ENCODE measurements at regions not wholly inside any gene's neighbourhood (a gene's known extent, or its start where the extent isn't known, plus 50 kb on each side); places are given as distances from the start of the nearest gene placed in this dataset.
"Not testable (repeated sequence)": the region's sequence is repeated elsewhere in the genome, so short reads cannot be mapped to it uniquely, and the experiment has no call there.

DNA sequence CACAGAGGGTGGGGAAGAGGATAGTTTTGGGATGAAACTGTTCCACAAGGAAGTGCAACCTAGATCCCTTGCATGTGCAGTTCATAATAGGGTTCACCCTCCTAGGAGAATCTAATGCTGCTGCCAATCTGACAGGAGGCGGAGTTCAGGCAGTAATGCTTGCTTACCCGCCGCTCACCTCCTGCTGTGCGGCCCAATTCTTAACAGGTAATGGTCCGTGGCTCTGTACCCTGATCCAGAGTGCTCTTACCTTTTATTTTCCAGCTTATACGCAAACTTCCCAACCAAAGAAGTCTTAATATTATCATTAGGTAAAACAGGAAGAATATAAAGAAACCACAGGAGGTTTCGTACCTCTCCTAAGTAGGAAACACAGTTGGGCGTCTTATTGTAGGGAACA lies 82.7 kb upstream of the CD302 start:
- DNase-seq, result no peak

DNA sequence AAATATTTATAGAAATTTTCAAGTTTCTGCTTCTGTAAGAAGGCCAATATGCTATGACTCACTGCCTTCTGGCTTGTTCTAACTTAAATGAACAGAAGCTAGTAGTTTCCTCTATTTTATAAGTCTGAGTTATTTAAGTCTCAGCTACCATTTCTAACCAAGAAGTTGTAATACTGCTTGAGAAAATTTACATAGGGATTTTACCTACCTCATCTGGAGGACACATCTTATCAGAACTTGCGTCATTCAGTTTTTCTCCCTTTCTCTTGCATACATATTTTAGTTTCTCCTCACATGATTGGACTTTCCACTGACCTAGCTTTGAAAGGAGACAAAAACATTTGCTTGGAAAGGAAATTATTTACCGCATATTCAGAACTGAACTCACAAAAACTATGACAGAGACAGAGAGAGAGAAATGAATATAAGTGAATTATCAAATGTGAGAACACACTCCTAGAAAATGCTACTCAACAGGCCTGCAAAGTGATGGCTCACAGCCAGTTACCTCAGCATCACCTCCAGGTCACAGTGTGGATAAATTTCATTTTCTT lies 81.1 kb upstream of the CD302 start:
- peak in 1 of 5 donors; percentile 63 for DNase-seq

DNA sequence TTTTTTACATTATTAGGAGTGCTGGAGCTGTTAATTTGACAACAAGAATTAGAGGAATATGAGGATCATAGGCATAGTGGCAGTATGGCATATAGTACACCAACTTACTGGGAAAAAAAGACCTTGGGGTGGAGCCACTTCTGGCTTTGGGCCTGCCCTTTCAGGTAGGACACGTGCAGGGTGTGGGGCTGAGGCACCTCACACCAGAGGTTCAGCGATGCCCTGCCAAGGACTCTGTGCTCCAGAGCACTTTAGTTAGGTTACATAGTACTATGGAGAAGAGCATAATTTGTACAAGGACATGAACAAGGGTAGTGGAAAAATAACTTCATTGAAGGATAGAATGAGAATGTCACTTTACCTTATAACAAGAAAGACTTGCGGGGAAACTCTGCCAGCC lies 77.1 kb upstream of the CD302 start:
- DNase-seq, result no peak

DNA sequence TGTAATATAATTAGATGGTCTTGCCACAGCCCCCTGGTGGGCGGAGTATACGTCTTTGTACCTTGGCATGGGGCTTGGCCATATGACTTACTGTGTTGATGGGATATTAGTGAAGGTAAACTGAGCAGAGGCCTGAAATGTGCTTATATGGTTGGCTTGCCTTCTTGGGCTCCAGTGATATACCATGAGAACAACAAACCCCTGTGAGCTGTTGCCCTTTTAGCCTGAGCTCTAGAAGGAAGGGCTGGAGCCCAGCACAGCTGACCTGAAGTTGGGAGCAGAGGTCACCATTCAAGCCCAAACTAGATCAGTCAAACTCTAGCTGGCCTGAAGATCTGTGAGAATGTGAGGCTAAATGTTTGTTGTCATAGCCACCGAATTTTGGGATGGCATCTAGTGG lies 75.2 kb upstream of the CD302 start:
- DNase-seq, result no peak

DNA sequence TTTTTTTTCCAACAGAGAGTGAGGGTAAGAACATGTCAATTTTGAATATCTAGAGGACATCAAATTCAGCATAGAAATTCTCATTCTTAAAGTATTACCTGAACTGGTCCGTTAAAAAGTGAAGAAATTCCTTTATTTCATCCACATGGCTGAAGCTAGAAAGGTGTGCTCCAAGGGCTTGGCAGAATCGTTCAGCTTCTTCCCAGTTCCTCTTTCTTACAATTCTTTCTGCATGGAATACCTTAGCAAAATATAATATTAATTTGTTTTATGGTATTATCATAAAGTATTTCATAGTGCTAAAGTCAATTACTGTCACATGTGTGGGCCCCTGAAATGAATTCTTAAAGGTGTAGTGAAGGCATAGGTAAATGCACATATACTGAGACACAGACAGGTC lies 74.3 kb upstream of the CD302 start:
- DNase-seq, result no peak

DNA sequence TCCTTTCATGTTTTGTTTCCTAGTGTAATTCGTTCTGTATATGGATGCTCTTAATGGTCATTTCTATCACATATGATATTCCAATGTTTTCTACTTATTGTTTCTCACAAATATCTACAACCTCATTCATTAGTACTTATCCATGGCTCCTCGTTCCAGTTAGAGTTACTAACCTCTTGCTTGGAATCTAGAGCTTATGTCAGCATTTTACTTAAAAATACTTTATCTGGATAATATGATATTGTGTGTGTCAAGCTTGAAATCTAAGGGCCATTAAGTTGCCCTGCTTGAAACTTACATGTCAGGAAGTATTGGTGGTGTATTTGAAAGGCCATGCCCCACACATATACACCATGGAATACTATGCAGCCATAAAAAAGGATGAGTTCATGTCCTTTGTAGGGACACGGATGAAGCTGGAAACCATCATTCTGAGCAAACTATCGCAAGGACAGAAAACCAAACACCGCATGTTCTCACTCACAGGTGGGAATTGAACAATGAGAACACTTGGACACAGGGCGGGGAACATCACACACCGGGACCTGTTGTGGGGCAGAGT lies 70.7 kb upstream of the CD302 start:
- not testable (repeated sequence) for DNase-seq

DNA sequence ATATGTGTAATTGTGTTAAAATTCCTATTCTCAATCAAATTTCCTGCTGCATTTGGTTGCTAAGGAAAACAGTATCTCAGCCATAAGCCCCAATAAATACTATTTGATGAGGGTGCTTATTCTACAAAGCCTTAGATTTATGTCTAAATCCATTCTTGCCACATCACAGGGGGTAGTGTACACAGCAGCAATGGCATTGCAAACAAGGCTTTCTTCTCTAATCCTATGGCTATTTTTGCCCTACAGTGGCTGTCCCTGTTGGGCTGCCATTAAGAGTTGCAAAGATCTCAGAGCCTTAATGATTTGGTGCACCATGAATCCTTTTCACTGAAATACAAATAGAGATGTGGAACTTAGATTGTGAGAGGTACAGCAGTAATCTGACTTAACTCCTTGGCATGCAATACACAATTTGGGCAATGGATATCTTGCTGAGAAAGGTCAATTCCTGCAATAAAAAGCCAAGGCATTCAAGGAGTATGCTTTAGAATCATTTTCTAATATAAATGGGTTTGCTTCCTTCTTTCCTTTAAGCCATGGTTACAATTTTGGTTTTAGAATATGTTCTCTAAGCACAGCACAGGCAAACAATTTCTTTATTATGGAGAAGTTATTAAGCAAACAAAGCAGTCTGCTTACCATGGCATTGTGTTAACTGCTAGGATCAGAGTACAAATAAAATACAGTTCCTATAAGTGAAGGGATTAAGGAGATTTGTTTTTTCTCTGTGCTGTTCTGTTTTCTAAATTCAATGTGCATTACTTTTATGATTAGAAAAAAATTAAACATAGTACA lies 69.8 kb upstream of the CD302 start:
- no peak for DNase-seq

DNA sequence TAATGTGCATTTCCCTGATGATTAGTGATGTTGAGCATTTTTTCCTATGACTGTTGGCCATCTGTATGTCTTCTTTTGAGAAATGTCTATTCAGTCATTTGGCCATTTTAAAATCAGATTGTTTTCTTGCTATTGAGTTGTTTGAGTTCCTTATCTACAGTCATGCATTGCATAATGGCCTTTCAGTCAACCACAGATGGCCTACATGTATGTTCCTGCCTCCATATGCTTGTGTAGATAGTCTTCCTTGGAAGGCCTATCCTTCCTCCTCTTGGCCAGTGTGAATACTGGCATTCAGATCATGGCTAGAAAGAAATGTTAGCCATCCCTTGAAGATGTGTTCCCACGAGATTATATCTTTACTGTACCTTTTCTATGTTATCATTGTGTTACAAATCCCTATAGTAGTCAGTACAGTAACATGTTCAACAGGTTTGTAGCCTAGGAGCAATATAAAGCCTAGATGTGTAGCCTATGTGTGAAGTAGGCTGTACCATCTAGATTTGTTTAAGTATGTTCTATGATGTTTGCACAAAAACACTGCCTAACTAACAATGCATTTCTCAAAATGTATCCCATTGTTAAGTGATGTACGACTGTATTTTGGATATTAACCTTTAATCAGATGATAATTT lies 65.6 kb upstream of the CD302 start:
- no peak for DNase-seq

DNA sequence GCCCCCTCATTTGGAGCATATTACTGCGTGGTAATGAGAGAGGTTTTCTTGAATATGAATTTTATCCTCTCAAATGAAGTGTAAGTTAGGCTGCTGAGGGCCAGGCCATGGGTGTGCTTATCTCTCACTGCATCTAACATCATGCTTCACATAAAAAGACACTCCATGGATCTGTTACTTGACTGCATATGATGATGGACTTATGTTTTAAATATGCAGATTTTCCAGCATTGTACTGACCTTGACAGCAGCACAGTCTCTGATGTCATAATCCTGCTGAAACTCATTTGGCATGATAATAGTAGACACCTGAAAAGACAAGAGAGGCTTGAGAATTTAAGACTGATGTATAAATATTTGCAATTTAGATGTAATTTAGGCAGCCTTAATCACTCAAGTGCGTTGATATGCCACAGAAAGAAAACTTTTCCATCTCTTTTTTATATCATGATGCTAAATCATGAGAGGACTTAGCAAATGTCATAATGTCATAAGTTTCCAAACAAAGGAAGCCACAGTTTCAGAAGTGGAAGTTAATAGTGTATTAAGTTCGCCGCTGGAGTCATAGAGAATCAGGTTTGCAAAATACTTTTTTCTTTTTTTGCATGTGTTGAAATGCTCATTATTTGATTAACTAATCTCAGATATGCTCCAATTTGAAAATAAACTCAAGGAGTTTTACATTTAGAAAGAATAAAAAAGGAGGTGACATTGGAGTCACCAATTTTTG lies 62.7 kb upstream of the CD302 start:
- DNase-seq, result no peak

DNA sequence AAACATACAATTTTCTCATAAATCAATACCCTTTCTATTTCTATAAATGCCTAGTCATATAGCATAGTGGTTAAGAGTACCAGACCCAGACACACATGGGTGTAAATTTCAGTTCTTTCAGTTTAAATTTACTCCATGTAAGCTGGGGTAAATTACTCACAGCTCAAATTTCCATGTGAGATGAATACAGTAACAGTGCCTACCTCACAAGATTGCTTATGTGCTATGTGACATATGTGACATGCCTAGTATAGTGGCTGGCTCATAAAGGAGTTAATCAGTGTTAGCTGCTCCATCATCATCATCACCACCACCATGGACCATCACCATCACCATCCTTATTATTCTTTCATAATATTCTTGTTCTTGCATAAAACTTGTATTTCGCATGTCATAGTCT lies 61.6 kb upstream of the CD302 start:
- no peak for DNase-seq

DNA sequence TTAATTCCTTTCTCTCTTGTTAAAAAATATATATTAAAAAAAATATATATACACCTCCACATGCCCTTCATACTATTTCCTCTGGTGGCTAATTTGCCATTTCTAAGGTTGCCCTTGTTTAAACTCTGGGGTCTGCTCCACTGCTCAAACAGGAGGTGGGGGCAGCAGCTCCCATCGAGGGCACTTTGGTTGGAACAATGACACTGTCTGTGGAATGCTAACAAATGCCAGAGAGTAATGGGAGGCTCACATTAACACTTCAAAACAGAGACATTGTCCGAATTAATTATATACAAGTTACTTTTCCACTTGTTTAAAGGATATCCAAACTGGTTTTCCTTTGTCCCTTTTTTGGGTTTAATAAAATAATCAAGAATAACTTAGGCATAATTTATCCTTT lies 58.8 kb upstream of the CD302 start:
- DNase-seq, result no peak

DNA sequence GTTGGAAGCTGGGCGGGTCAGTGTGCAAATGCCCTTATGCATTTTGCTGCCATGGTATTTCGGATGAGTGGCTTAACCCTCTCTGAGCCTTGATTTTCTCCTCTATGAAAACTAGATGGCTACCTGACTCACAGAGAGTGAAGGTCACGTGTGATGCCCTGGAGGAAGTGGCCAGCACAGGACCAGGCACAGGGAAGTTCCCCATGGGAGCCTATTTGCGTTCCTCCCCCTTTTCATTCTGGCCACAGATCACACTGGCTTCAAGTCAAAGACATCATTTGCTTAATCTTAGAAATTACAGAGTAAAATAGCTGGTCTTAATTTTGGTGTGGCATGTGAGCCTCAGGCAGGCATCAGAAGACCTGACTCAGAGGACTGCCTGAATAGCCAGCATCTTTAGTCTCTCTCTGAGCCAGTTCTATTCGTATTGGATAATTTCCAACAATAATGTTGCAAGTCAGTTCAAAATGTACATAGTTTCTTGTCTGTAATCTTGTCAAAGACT lies 57.6 kb upstream of the CD302 start:
- DNase-seq, result no peak

DNA sequence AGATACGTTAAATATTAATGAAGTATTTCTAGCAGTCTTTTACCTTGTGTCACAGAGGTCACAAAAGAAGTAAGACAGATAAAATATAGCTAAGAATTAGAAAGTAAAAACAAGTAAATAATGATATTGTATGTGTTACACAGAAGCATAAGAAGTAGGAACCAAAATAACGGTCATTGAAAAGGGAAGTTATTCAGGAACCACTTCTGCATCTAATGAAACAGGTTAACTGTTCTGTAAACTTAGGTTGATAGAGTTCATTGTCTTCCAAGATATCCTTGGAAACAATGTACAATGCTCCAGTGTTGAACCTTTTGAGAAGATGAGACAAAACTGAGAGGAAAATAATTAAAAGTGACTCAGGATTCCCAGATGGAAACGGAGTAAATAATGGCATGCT lies 57.1 kb upstream of the CD302 start:
- no peak for DNase-seq

DNA sequence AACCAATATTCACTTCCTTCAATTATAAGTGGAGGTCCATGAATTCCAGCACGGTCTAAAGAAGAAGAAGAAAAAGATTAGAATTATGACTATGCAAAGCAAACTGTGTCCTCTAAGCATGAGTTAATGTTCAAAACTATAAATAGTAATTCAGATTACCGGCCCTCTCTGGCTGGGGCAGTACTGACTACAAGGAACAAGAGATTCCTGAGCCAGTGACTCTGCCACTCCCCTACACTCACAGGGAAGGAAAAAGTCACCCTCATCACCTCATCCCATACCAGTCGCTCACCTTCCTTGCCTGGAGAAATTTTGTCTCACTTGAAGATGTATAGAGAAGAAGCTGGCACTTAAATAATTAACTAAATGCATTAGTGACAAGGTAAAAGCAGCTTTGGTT lies 56.5 kb upstream of the CD302 start:
- no peak for DNase-seq

DNA sequence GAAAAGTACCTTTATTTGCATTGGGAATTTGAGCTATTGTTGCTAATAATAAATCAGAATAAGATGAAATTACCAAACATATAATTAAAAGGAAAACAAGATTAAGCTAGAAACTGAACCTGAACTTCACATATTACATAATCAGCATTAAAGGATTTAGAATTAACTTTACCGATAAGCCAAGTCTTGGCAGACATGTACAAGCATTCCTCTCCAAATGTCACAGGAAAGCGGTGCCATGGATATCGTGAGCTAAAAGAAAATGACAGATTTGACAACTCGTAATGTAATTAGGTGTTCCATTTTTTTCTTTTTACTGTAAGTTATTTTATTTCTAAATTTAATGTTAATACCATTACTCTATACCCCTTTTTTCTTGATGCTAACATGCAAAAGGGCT lies 55.1 kb upstream of the CD302 start:
- no peak for DNase-seq

DNA sequence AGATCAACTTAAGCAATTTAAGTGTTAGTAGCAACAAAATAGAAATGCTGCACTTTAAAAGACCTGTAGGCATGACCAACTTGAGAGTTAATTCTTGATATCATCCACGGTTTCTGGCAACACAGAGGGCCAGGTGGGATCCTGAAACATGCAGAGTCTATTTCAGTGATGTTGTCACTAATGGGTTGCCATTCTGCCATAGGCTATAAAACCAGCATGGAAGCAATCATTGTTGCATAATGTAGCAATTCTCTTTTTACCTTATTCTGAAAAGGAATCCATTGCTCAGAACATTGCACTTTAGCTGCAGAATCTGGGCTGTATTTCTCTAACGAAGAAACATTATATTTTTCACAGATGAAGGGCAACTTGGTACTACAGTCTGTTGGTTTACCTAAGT lies 53.9 kb upstream of the CD302 start:
- DNase-seq, result no peak

DNA sequence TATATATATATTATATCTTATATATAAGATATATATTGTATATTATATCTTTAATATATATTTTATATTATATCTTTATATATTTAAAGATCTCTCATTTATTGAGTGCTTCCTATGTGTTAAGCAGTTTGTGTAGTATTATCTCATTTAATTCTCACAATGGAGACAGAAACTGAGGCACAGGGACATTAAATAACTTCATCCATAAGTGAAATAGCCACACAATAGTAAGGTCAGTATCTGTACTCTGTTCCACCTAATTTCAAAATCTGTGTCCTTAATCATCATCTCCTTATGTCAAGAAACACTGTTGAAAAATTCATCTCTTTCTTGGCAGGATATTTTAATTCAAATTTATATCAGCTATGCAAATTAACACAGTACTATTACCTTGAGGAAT lies 52.8 kb upstream of the CD302 start:
- no peak for DNase-seq

DNA sequence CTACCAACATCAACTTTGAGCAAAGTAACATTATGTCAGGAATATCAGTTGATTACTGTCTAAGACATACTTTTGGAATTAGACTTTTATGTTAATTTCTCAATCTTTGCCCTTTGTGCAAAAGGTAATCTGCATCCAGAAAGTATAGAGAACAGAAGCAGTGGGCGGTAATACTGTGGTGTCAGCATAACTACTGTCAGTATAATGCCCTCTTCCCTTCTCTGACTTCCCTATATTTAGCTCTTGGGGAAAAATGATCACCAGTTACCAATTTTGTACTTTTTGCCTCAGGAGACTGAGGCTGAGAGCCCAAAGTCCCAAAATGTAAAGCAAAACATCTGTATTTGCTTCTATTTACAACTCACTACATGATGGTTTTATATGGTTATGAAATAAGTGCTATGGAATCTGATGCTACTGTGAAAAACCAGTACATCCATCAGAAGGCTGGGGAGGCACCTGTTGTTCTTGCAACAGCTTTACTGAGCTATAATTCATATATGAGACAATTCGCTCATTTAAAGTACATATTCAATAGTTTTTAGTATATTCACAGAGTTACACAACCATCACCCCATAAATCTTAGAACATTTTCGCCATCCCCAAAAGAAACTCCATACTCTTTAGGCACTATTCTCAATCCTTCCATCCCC lies 51.3 kb upstream of the CD302 start:
- DNase-seq, result no peak

All from T-helper 1 cell (primary cell).